CD4-positive, alpha-beta T cell treated with Interferon gamma for 1 hour (primary cell): ENCODE measurements at regions not wholly inside any gene's neighbourhood (a gene's known extent, or its start where the extent isn't known, plus 50 kb on each side); places are given as distances from the start of the nearest gene placed in this dataset.
"Not testable (repeated sequence)": the region's sequence is repeated elsewhere in the genome, so short reads cannot be mapped to it uniquely, and the experiment has no call there.

ENCODE experiments used
- DNase-seq: peaks from one replicate; pipeline ENCODE4 v3.0.0-alpha.2; 2020

DNA sequence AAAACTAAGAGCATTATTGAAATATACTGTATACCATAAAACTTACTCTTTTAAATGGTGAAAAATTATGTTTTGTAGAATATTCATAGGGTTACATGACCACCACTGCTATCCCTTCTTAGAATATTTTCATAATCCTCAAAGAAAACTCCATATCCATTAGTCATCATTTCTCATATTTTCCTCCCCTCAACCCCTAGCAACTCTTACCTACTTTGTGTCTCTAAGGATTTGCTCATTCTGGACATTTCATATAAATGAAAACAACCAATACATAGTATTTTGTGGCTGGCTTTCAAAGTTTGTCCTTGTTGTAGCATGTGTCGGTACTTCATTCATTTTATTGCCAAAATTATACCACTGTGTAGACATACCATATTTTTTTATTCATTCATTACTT lies 863.8 kb downstream of the KCNA4 start:
- no peak for DNase-seq

DNA sequence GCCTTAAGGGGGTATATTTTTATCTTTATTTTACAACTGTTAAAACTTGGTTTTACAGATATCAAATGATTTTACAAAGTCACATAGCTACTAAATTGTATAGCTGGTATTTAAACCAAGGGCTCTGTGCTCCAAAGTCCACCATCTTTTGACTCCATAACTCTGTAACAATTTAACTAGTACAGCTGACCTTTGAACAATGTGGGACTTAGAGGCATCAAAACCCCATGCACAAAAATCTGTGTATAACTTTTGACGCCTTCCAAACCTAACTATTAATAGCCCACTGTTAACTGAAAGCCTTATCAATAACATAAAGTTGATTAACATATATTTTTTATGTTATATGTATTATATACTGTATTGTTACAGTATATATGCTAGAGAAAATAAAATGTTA lies 874.3 kb downstream of the KCNA4 start:
- DNase-seq: not testable (repeated sequence)

DNA sequence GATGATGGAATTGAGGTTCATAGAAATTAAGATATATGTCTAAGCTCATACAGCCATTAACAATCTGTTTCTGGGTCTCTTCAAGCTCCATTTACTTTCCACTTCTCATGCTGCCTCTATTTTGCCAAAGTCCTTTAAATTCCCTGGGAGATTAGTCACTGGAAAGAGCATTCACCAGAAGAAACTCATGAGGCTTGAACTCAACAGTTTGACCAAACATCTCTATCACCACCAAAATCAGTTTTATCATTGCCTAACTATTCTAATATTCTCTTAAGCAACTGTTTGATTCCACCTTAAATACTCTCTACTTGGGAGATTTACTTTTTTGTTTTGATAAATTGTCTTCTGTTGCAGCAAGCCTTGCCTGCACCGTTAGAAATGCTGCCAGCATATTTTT lies 881.3 kb downstream of the KCNA4 start:
- no peak for DNase-seq

DNA sequence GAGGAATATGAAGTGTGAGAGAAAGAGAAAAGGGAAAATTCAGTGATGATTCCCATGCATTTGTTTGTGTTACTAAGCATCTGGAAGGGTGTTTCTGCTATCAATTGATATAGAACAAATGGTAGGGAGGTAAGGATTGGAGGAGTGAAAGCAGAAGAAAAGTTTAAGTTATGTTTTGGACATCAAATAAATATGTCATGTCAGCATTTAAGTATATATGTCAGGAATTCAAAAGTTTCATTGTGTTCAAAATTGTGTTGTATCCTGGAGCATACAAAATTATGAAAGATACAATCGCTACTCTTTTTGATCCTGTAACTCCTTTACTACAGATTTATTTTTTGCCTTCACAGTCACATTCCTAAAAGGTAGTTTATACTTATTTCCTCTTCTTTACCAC lies 885.8 kb downstream of the KCNA4 start:
- DNase-seq: no peak

DNA sequence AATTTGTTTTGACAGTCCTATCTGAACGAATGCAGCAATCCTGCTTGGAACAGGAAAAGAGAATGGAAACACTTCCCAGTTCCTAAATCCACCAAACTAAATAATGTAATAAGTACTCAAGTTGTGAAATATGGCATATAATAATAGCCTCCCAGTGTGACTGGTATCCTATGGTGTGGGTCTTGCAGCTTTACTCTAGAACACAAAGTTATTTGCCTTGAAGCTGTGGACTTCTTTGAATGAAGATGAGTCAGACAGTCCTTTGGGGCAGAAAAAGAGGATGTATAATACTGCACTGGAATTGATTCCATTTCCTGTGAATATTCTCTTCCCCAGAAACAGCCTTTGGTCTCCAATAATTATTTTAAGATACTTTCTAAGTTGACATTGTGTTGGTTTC lies 887.0 kb downstream of the KCNA4 start:
- no peak for DNase-seq

DNA sequence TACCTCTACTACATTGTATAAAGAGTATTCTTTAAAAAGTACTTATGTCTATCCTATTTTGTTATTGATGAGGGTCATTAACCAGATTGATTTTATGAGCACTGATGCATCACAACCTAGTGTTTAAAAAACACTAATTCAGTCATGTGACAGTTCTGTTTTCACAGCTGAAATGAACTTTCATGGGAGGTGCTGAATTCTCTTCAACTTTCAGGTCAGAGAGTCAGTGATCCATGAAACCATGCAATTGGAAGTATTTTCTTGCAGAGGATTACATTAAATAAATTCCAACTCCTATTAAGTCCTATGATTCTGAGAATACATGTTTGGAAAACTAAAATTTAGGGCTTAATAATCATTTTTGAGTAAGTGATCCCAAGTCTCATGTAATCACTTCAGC lies 889.4 kb downstream of the KCNA4 start:
- DNase-seq: no peak

DNA sequence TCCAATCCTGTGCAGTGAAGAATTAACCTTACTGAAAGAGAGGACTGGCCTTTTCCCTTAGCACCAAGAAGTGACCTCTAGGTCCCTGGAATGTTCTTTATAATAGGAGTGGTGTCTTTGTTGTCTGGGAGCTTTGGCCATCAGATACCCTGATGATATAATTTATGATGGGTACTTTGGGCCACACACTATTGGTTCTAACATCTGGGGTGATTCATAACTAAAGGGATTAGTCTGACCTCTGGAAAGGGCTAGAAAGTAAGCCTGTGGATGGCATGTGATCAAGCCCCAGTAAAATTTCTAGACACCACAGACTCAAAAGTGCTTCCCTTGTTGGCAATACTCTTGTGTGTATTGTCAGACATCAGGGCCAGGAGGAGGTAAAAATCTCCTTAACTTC lies 891.2 kb downstream of the KCNA4 start:
- DNase-seq: no peak

DNA sequence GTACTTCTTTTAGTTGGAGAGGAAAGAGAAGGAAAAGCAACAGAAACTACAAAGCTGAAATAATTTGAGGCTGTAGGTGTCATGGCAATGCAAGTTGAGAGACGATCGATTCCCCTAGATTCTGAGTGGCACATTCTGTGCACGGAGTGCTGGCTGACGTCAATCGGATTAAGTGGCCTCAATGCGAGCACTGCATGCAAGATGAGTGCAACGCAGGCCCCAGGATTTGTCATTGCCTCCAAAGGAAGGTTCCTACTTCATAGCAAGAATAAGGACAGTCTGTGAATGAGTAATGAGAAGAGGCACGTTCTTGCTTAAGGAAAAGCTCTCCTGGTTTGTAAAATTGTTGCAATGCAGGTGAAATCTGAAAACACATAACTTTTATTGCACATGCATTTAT lies 892.4 kb downstream of the KCNA4 start:
- DNase-seq: no peak

DNA sequence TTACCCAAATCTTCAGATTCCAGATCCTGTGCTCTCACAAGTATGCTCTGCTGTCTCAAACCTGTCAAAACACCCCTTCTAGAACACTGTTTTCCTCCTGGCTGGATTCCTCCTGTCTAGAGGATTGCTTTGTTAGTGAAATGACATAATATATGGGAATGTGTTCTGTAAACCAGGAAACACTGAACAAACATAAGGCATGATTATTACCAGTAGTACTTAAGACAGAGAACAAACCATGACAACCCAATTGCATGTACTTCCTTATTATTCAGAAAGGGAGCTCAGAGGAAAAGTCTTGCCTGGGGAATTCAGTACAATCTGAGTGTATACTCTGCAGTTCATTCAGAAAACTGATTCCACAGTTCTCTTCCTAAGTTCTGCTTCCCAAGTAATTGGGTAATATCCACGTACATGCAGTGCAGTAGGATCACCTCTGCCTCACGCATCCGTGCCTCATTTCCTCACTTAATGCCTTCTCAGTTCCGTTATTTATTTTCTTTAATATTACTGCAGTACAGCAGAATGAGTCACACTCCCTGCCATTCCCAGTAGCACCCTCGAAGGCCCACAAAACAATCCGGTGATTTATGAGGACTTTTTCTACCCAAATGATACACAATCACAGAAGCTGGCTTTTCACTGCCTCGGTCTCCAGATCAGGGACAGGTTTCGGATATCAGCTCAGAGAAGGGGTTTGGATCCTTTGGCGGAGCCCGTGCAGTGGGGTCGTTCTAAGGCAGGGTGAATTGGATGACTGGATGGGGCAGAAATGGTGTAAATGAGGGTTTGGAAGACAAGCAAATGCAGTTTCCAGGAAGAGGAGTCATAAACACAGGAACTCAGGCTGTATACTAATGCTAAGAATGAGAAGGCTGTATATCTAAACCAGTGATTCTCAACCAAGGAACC lies 896.9 kb downstream of the KCNA4 start:
- no peak for DNase-seq

DNA sequence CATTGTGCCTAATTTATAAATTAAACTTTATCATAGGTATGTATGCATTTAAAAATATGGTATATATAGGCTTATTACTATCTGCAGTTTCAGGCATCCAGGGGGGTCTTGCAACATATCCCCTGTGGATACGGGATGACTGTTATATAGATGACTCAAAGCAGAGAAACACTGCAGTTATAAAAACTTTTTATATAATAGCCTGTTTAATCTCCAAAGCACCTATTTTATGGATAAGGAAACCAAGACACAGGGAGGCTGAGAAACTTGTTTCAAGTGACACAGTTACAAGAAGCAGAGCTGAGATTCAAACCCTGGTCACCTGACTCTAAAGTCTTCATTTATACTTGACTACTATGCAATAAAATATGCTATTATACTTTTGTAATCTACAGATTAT lies 897.7 kb downstream of the KCNA4 start:
- no peak for DNase-seq

DNA sequence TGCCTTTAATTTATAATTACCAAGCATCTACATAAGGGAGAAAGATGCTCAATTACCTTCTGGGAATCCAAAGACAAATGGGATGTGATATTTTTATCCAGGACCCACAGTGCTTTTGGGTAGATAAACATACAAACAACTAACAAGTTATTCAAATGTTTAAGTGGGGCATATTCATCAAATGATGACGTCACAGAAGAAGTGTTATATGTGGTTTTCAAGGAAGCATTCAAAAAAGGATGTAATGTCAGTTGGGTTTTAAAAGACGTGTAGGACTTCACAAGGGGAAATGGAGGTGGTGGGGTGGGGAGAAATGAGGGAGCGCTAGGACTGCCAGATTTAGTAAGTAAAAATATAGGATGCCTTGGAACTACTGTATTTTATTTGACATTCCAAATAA lies 915.9 kb downstream of the KCNA4 start:
- no peak for DNase-seq

DNA sequence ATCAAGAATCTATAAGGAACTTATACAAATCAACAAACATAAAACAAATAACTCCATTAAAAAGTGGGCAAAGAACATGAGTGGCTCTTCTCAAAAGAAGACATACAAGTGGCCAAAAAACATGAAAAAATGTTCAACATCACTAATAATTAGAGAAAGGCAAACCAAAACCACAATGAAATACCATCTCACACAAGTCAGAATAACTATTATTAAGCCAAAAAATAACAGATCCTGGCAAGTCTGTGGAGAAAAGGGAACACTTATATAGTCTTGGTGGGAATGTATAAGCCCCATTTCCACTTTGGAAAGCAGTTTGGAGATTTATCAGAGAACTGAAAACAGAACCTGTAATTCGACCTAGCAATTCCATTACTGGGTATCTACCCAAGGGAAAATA lies 921.0 kb downstream of the KCNA4 start:
- no peak for DNase-seq

DNA sequence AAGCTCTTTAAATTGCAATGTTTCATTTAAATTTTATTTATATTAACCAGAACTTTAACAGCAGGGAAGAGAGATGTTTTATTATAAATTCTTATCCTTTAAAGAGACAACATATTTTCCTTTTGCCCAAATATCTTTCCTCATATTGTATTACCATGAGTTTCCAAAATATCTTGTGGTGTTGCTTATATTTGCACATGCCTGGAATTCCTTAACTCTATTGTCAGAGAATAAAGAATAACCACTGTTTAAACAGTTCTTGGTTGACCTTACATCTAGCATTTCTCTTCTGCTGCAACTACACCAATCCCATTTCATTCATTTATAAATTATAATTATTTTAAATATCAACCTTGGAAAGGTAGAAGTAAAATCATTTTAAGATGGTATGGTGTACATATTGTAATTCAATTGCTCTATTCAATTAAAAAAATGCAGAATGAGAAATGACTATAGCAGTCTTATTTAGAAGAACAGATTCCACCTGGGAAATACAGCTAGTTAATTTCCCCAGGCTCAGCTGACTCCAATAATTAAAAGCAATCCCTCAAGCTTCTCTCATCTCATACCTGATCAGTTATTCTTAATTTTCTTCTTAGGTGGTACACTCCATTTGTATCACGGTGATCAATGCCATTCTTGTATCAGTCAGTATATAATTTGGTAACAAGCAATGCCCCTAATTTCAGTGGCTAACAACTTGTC lies 923.3 kb downstream of the KCNA4 start:
- no peak for DNase-seq

DNA sequence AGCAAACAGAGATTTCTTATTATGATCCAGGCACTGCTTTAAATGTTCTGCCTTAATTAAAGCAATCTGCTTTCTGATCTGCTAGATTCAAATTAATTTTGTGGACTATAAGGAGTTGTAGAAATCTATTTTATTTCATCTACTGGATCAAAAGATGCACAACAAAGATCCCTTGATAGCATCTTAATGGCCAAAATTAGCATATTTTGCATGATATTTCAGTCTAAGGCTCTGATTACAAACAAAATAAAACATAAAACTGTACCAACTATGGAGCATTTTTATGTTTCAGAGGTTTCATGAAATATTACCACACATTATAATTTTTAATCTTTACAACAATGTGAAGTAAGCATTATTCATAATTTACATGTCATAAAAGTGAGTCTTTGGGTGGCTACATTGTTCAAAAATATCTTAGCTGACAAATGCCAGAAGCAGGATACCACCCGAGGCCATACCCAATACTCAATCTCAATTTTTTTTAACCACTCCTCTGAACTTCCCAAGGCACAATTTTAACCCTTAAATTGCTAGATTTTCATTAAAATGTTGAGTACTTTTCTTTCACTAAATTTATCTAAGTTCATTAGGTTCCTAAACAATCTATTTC lies 929.5 kb downstream of the KCNA4 start:
- DNase-seq: no peak

DNA sequence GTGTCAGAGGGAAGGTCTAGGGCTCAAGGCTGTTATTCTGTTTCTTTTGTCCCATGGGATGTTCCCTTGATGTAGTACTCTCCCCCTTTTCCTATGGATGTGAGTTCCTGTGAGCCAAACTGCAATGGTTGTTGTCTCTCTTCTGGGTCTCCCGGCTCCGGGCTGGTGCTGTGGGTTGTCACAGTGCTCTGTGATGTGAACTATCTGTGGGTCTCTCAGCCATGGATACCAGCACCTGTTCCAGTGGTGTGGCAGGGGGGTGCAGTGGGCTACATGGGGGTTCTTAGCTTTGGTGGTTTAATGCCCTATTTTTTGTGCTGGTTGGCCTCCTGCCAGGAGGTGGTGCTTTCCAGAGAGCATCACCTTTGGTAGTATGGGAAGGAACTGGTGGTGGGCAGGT lies 941.1 kb downstream of the KCNA4 start:
- DNase-seq: no peak

DNA sequence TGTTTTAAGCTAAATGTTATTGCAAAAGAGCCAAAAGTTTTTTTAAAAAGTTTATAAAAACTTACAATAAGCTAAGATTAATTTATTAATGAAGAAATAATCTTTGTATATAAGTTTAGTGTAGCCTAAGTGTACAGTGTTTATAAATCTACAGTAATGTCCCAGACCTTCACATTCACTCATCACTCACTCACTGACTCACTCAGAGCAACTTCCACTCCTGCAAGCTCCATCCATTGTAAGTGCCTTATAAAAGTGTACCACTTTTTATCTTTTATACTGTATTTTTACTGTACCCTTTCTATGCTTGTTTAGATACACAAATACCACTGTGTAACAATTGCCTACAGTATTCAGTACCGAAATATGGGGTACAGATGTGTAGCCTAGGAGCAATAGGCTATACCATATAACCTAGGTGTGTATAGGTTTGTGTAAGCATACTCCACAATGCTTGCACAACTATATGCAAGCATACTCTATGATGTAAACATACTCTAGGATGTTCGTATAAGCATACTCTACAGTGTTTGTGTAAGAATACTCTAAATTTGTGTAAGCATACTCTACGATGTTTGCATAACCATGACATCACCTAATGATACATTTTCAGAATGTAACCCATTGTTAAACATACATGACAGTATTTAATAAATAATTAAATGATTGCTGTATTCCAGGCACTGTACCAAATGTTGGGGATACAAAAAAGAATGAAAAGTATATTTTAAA lies 953.0 kb downstream of the KCNA4 start:
- no peak for DNase-seq

DNA sequence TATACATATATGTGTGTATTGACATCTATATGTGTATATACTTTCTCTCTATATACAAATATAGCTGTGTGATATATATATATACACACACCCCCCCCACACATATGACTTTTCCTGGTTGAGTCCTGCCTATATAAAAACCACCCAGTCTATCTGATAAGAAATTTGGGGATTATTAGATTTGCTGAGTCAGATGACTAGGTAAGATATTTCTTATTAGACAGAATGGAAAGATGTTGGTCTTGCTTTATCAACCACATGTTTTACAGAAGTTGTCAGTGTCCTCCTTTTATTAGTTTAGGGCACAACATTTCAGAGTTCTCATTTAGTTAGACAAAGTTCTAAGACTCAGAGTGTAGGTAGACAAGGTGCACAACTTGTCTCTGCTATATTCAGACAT lies 953.3 kb downstream of the METTL15 start:
- no peak for DNase-seq

DNA sequence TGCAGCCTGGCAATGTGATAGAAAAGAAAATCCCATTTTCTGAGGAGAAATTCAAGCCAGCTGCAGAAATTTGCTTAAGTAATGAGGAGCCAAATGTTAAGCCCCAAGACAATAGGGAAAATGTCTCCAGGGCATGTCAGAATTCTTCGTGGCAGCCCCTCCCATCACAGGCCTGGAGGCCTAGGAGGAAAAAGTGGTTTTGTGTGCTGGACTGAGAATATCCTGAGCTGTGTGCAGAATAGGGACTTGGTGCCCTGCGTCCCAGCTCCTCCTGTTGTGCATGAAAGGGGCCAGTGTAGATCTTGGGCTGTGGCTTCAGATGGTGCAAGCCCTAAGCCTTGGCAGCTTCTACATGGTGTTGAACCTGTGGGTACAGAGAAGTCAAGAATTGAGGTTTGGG lies 948.3 kb downstream of the METTL15 start:
- DNase-seq: not testable (repeated sequence)

DNA sequence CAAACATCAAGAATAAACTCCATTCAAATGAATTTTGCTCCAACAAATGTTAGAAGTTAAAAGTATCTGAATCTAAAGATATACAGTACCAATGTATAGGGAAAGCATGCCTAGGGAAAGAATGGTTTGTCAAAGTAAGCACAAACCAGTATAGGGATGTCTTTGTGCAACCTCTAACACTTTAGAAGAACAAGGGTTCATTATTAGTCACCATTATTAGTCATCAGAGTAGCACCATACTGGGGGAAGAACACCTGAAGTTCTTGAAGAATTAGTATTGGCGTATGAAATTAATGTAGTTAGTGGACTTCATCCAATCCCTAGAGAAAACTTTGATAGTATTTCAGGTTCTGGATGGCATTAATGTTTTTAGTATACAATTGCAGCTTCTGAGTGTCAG lies 943.7 kb downstream of the METTL15 start:
- DNase-seq: no peak

DNA sequence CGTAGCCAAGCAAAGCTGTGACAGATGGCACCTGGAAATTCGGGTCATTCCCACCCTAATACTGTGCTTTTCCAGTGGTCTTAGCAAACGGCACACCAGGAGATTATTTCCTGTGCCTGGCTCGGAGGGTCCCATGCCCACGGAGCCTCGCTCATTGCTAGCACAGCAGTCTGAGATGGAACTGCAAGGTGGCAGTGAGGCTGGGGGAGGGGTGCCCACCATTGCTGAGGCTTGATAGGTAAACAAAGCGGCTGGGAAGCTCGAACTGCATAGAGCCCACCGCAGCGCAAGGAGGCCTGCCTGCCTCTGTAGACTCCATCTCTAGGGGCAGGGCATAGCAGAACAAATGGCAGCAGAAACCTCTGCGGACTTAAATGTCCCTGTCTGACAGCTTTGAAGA lies 942.8 kb downstream of the METTL15 start:
- DNase-seq: not testable (repeated sequence)

DNA sequence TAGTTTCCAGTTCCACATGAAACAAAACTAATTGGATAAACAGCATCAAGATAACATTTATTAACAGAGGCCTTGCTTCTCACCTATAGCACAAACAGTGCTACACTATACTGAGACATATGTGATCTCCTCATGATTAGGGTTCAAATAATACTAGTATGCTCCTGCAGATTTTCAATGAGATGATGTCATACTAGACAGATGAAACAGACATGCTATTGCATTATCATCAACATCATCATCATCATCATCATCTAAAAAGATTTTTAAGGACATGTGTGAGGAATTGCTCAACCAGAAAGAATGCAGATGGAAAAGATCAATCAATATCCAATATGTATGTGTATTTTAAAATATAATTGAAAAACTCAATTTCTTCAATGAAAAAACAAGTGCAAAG lies 932.3 kb downstream of the METTL15 start:
- no peak for DNase-seq

DNA sequence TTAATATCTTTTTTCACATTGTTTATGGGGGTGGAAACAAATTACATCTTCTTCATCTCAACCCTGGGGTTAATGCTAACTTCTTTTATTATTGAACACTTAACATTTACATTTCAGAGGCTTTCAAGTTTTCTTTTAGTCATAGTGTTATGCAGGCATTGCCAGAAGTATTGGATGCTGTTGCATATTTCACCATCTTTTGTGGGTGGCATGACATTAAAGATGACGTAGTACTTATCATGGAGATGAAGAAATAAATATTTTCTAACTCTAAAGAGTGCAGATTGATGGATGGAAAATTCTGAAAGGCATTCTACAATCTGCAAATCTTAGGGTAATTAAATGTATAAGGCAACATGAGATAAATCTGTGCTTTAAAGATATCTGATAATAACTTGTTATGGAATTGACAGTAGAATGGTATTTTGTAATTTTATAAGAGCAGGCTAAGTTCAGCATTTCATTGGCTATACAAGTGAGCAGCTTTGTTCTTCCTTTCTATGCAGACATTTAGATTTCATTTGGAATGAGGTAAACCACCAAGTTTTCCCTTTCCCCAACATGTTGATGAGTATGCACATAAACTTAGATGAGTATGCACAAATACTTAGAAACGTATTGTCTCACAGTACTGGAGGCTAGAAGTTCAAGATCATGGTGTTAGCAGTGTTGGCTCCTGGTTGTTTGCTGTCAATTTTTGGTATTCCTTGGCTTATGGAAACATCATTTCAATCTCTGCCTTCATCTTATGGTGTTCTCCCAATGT lies 924.4 kb downstream of the METTL15 start:
- DNase-seq: no peak

DNA sequence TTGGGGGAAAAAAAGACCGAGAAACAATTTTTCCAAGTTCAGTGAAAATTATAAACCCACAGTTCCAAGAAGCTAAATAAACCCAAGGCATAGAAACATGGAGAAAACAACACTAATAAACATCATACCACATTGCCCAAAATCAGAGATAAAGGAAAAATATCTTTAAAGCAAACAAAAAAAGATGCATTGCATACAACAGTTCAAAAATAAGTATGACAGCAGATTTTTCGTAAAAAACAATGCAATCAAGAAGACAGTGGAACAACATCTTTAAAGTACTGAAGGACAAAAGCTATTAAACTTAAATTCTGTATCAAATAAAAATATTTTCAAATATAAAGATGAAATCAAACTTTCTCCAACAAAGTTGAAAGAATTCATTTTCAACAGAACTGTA lies 921.3 kb downstream of the METTL15 start:
- DNase-seq: no peak
